GM21423 (cell line): ENCODE measurements at regions not wholly inside any gene's neighbourhood (a gene's known extent, or its start where the extent isn't known, plus 50 kb on each side); places are given as distances from the start of the nearest gene placed in this dataset.
"Not testable (repeated sequence)": the region's sequence is repeated elsewhere in the genome, so short reads cannot be mapped to it uniquely, and the experiment has no call there.

ENCODE experiments used
- ATAC-seq: cut with Tn5 transposase; IDR thresholded peaks from one replicate; pipeline ENCODE4 v1.9.1; 2021; ENCODE audit warnings: mild to moderate bottlenecking, moderate library complexity; ENCODE audit not compliant: unreplicated experiment

GRCh38 chr4:43423276-43423675, 530.8 kb downstream of the GRXCR1 start:
- no peak for ATAC-seq

- ATAC-seq: no peak
Observed at GRCh38 chr4:43425206-43425605, 532.7 kb downstream of the GRXCR1 start.

GRCh38 chr4:43435291-43435690, 542.8 kb downstream of the GRXCR1 start:
- ATAC-seq: no peak

- no peak for ATAC-seq
Observed at GRCh38 chr4:43452948-43453347, 560.4 kb downstream of the GRXCR1 start.

GRCh38 chr4:43456383-43456782, 563.9 kb downstream of the GRXCR1 start:
- ATAC-seq: no peak

- ATAC-seq: no peak
Observed at GRCh38 chr4:43457866-43458265, 565.4 kb downstream of the GRXCR1 start.

- ATAC-seq: no peak
Observed at GRCh38 chr4:43458293-43458692, 565.8 kb downstream of the GRXCR1 start.

GRCh38 chr4:43471950-43472349, 579.4 kb downstream of the GRXCR1 start:
- no peak for ATAC-seq

- no peak for ATAC-seq
Observed at GRCh38 chr4:43481526-43481925, 589.0 kb downstream of the GRXCR1 start.

- no peak for ATAC-seq
Observed at GRCh38 chr4:43485196-43485595, 592.7 kb downstream of the GRXCR1 start.

- peak; percentile 49 for ATAC-seq
Observed at GRCh38 chr4:43496188-43496587, 603.7 kb downstream of the GRXCR1 start.

GRCh38 chr4:43496602-43497001, 604.1 kb downstream of the GRXCR1 start:
- ATAC-seq: no peak

GRCh38 chr4:43505823-43506222, 613.3 kb downstream of the GRXCR1 start:
- not testable (repeated sequence) for ATAC-seq

- no peak for ATAC-seq
Observed at GRCh38 chr4:43512253-43512652, 619.7 kb downstream of the GRXCR1 start.

- no peak for ATAC-seq
Observed at GRCh38 chr4:43525646-43526045, 633.1 kb downstream of the GRXCR1 start.

- no peak for ATAC-seq
Observed at GRCh38 chr4:43547561-43547960, 655.0 kb downstream of the GRXCR1 start.

- no peak for ATAC-seq
Observed at GRCh38 chr4:43550981-43551627, 658.6 kb downstream of the GRXCR1 start.

- no peak for ATAC-seq
Observed at GRCh38 chr4:43556262-43556661, 663.7 kb downstream of the GRXCR1 start.

GRCh38 chr4:43560047-43560446, 667.5 kb downstream of the GRXCR1 start:
- no peak for ATAC-seq

GRCh38 chr4:43564107-43564506, 671.6 kb downstream of the GRXCR1 start:
- no peak for ATAC-seq

GRCh38 chr4:43564591-43564990, 672.1 kb downstream of the GRXCR1 start:
- ATAC-seq: no peak

GRCh38 chr4:43567644-43568043, 675.1 kb downstream of the GRXCR1 start:
- no peak for ATAC-seq

GRCh38 chr4:43586813-43587212, 694.3 kb downstream of the GRXCR1 start:
- ATAC-seq: no peak
